MM.1S (cell line): ENCODE measurements at regions not wholly inside any gene's neighbourhood (a gene's known extent, or its start where the extent isn't known, plus 50 kb on each side); places are given as distances from the start of the nearest gene placed in this dataset.

Experiments used
- DNase-seq: peaks from one replicate; pipeline ENCODE4 v3.0.0-alpha.2; 2015
- H2AFZ ChIP-seq: fragments of 300-600 bp; sonication (generic); 2 replicates; pipeline ENCODE4 v1.6.0; 2016; ENCODE audit warnings: antibody characterized with exemption, low read length
- H3F3A ChIP-seq: fragments of 300-600 bp; sonication (generic); 2 replicates; pipeline ENCODE4 v1.6.1; 2016; ENCODE audit warnings: mild to moderate bottlenecking, antibody characterized with exemption, low read length, moderate library complexity, mixed read lengths; ENCODE audit not compliant: insufficient read depth
- H3K27ac ChIP-seq: fragments of 300-600 bp; sonication (generic); 2 replicates; pipeline ENCODE4 v1.5.1; 2016; ENCODE audit warnings: mild to moderate bottlenecking, low read length
- H3K27me3 ChIP-seq: fragments of 300-600 bp; sonication (generic); replicated peaks from 2 replicates; pipeline ENCODE4 v1.6.0; 2016; ENCODE audit warnings: low read length; ENCODE audit not compliant: insufficient read depth
- H3K36me3 ChIP-seq: fragments of 300-600 bp; sonication (generic); replicated peaks from 2 replicates; pipeline ENCODE4 v1.6.1; 2016; ENCODE audit warnings: mild to moderate bottlenecking, low read length, mixed read lengths; ENCODE audit not compliant: insufficient read depth
- H3K4me1 ChIP-seq: fragments of 300-600 bp; sonication (generic); 2 replicates; pipeline ENCODE4 v1.6.1; 2016; ENCODE audit warnings: low read length, mixed read lengths
- H3K4me2 ChIP-seq: fragments of 300-600 bp; sonication (generic); 2 replicates; pipeline ENCODE4 v1.6.0; 2016; ENCODE audit warnings: low read depth, low read length
- H3K4me3 ChIP-seq: fragments of 300-600 bp; sonication (generic); 2 replicates; pipeline ENCODE4 v1.5.1; 2016; ENCODE audit warnings: low read length, mixed read lengths
- H3K79me2 ChIP-seq: fragments of 300-600 bp; sonication (generic); 2 replicates; pipeline ENCODE4 v1.6.1; 2016; ENCODE audit warnings: mixed run types, low read length, mixed read lengths
- H3K9ac ChIP-seq: fragments of 300-600 bp; sonication (generic); 2 replicates; pipeline ENCODE4 v1.6.1; 2016; ENCODE audit warnings: low read length, mixed read lengths
- H3K9me2 ChIP-seq: fragments of 300-600 bp; sonication (generic); replicated peaks from 2 replicates; pipeline ENCODE4 v1.6.1; 2016; ENCODE audit warnings: mild to moderate bottlenecking, low read length, mixed read lengths; ENCODE audit not compliant: insufficient read depth
- H3K9me3 ChIP-seq: fragments of 300-600 bp; sonication (generic); replicated peaks from 2 replicates; pipeline ENCODE4 v1.6.1; 2016; ENCODE audit warnings: mild to moderate bottlenecking, low read length, mixed read lengths; ENCODE audit not compliant: insufficient read depth
- H4K20me1 ChIP-seq: fragments of 300-600 bp; sonication (generic); 2 replicates; pipeline ENCODE4 v1.6.1; 2016; ENCODE audit warnings: mild to moderate bottlenecking, low read length, moderate library complexity, mixed read lengths; ENCODE audit not compliant: insufficient read depth
- CTCF ChIP-seq: fragments of 300-600 bp; sonication (generic); IDR thresholded peaks from 2 replicates; pipeline ENCODE4 v1.5.1; 2016; ENCODE audit warnings: antibody characterized with exemption, low read length, mixed read lengths
- EZH2 ChIP-seq: fragments of 300-600 bp; sonication (generic); optimal IDR thresholded peaks from 2 replicates; pipeline ENCODE3; 2017; ENCODE audit warnings: low read depth, mild to moderate bottlenecking, antibody characterized with exemption, low read length, mixed read lengths
- EZH2phosphoT487 ChIP-seq: fragments of 300-600 bp; sonication (generic); IDR thresholded peaks from 2 replicates; pipeline ENCODE4 v1.6.1; 2018; ENCODE audit warnings: antibody characterized with exemption, low read length

GRCh38 chr7:46607176-46607575 is 686.1 kb upstream of the IGFBP3 start:
- H3K36me3 ChIP-seq = no peaks in the 10 kb centered on the region
- H3K9ac ChIP-seq = no peak overlapping the region
- H3K27ac ChIP-seq = no peak overlapping the region
- H4K20me1 ChIP-seq = no peaks in the 10 kb centered on the region
- H3K79me2 ChIP-seq = no peaks in the 10 kb centered on the region
- no peaks in the 10 kb centered on the region for H3K9me3 ChIP-seq
- H3K27me3 ChIP-seq = no peaks in the 10 kb centered on the region
- H3F3A ChIP-seq = no peaks in the 10 kb centered on the region
- no peak overlapping the region for H3K4me2 ChIP-seq
- no peaks in the 10 kb centered on the region for H3K9me2 ChIP-seq
- no peak for TF ChIP-seq EZH2phosphoT487
- no peak for TF ChIP-seq EZH2
- TF ChIP-seq CTCF = no peak
- no peaks in the 10 kb centered on the region for H3K4me1 ChIP-seq
- no peak for DNase-seq
- H2AFZ ChIP-seq = no peak overlapping the region
- no peak overlapping the region for H3K4me3 ChIP-seq

GRCh38 chr7:46606761-46607160 is 685.7 kb upstream of the IGFBP3 start:
- Histone ChIP-seq H3K4me2 (no peak overlapping the region), H3K27me3 (no peaks in the 10 kb centered on the region), H3K27ac (no peak overlapping the region), H3K36me3 (no peaks in the 10 kb centered on the region), H3K4me1 (no peaks in the 10 kb centered on the region), H3K79me2 (no peaks in the 10 kb centered on the region), H3K9ac (no peak overlapping the region), H3K9me2 (no peaks in the 10 kb centered on the region), H2AFZ (no peak overlapping the region), H3K9me3 (no peaks in the 10 kb centered on the region), H3F3A (no peaks in the 10 kb centered on the region), H4K20me1 (no peaks in the 10 kb centered on the region), H3K4me3 (no peak overlapping the region)
- DNase-seq = no peak
- no peak for TF ChIP-seq EZH2

- Histone ChIP-seq H3K79me2 (no peaks in the 10 kb centered on the region), H3K27me3 (no peaks in the 10 kb centered on the region), H2AFZ (no peak overlapping the region), H3K9ac (no peak overlapping the region), H3K9me2 (no peaks in the 10 kb centered on the region), H3K4me1 (no peaks in the 10 kb centered on the region), H3K4me3 (no peak overlapping the region), H3K36me3 (no peaks in the 10 kb centered on the region), H3K27ac (no peak overlapping the region), H3F3A (no peaks in the 10 kb centered on the region), H3K4me2 (no peak overlapping the region), H3K9me3 (no peaks in the 10 kb centered on the region), H4K20me1 (no peaks in the 10 kb centered on the region)
- no peak for TF ChIP-seq EZH2phosphoT487
- TF ChIP-seq CTCF = no peak
- TF ChIP-seq EZH2 = no peak
- no peak for DNase-seq
Observed at GRCh38 chr7:46604241-46604661, 683.2 kb upstream of the IGFBP3 start.

GRCh38 chr7:46603780-46604179 is 682.7 kb upstream of the IGFBP3 start:
- Histone ChIP-seq H3K9me2 (no peaks in the 10 kb centered on the region), H3K4me3 (no peak overlapping the region), H3K27ac (no peak overlapping the region), H4K20me1 (no peaks in the 10 kb centered on the region), H3K4me1 (no peaks in the 10 kb centered on the region), H3K27me3 (no peaks in the 10 kb centered on the region), H3K4me2 (no peak overlapping the region), H3K79me2 (no peaks in the 10 kb centered on the region), H3K9me3 (no peaks in the 10 kb centered on the region), H3K9ac (no peak overlapping the region), H2AFZ (no peak overlapping the region), H3K36me3 (no peaks in the 10 kb centered on the region), H3F3A (no peaks in the 10 kb centered on the region)
- no peak for DNase-seq
- no peak for TF ChIP-seq EZH2
- no peak for TF ChIP-seq EZH2phosphoT487
- no peak for TF ChIP-seq CTCF
